ENCODE measurements at regions not wholly inside any gene's neighbourhood (a gene's known extent, or its start where the extent isn't known, plus 50 kb on each side); places are given as distances from the start of the nearest gene placed in this dataset.

- no peak for TF ChIP-seq POLR2A (IDR thresholded peaks at IDR 0.05)
- DNase-seq (no peak), ATAC-seq (no peak)
- Histone ChIP-seq H3K9me3 (peaks cover 0 to 26% (median 7%) of the 10 kb centered on the region in 12 donors), H3K27ac (no peak overlapping the region), H3K4me1 (no peaks in the 10 kb centered on the region), H3K27me3 (no peaks in the 10 kb centered on the region), H3K36me3 (no peaks in the 10 kb centered on the region), H3K4me3 (no peak overlapping the region)
- 48 to 68% (median 55%) methylated on average over 3 of the region's 3 CpGs for WGBS, 4 donors
- intact Hi-C loops (cut with DNase I), result no loop called here
Measured at GRCh38 chr18:78459668-78460067, 520.0 kb upstream of the SALL3 start.

- no peaks in the 10 kb centered on the region for H3K36me3 ChIP-seq
- TF ChIP-seq POLR2A (IDR thresholded peaks at IDR 0.05) (no peak), CTCF (IDR thresholded peaks at IDR 0.05) (no peak)
- DNase-seq (no peak), ATAC-seq (no peak)
- intact Hi-C loops (cut with DNase I), result no loop called here
- H3K4me3 ChIP-seq, result no peak overlapping the region
- H3K27me3 ChIP-seq, result no peaks in the 10 kb centered on the region
- H3K9me3 ChIP-seq, result peaks cover 0 to 35% (median 12%) of the 10 kb centered on the region in 12 donors
- WGBS, 4 donors, result 46 to 60% (median 50%) methylated on average over 3 of the region's 3 CpGs
- no peak overlapping the region for H3K27ac ChIP-seq
- no peaks in the 10 kb centered on the region for H3K4me1 ChIP-seq
Measured at GRCh38 chr18:78460558-78460957, 519.1 kb upstream of the SALL3 start.

GRCh38 chr18:78473563-78473962 is 506.1 kb upstream of the SALL3 start:
- no peaks in the 10 kb centered on the region for H3K4me1 ChIP-seq
- H3K9me3 ChIP-seq, result no peaks in the 10 kb centered on the region
- no peak for TF ChIP-seq CTCF (IDR thresholded peaks at IDR 0.05)
- no peak for TF ChIP-seq POLR2A (IDR thresholded peaks at IDR 0.05)
- DNase-seq (no peak), ATAC-seq (no peak)
- intact Hi-C loops (cut with DNase I), result no loop called here
- no peaks in the 10 kb centered on the region for H3K27me3 ChIP-seq
- H3K36me3 ChIP-seq, result no peaks in the 10 kb centered on the region
- H3K4me3 ChIP-seq, result no peak overlapping the region
- H3K27ac ChIP-seq, result no peak overlapping the region
- 54 to 63% (median 62%) methylated on average over 5 of the region's 5 CpGs for WGBS, 4 donors

- Histone ChIP-seq H3K27me3 (peaks cover 0 to 3% (median 0%) of the 10 kb centered on the region in 9 donors), H3K27ac (no peak overlapping the region), H3K9me3 (no peaks in the 10 kb centered on the region), H3K36me3 (no peaks in the 10 kb centered on the region), H3K4me1 (no peaks in the 10 kb centered on the region), H3K4me3 (no peak overlapping the region)
- DNase-seq (no peak), ATAC-seq (no peak)
- intact Hi-C loops (cut with DNase I), result no loop called here
- TF ChIP-seq POLR2A (IDR thresholded peaks at IDR 0.05) (no peak), CTCF (IDR thresholded peaks at IDR 0.05) (no peak)
- WGBS, 4 donors, result 62 to 73% (median 69%) methylated on average over 9 of the region's 9 CpGs
Measured at GRCh38 chr18:78477840-78478239, 501.8 kb upstream of the SALL3 start.

- H3K36me3 ChIP-seq, result no peaks in the 10 kb centered on the region
- H3K27me3 ChIP-seq, result peaks cover 0 to 3% (median 0%) of the 10 kb centered on the region in 9 donors
- TF ChIP-seq CTCF (IDR thresholded peaks at IDR 0.05), result no peak
- no peaks in the 10 kb centered on the region for H3K9me3 ChIP-seq
- no peaks in the 10 kb centered on the region for H3K4me1 ChIP-seq
- H3K27ac ChIP-seq, result no peak overlapping the region
- intact Hi-C loops (cut with DNase I), result no loop called here
- H3K4me3 ChIP-seq, result no peak overlapping the region
- ATAC-seq, result no peak
- 86 to 96% (median 93%) methylated on average over 16 of the region's 16 CpGs for WGBS, 4 donors
- DNase-seq, result no peak
Measured at GRCh38 chr18:78479443-78479842, 500.2 kb upstream of the SALL3 start.

All from heart left ventricle (tissue), 16 donors.